ENCODE measurements at regions not wholly inside any gene's neighbourhood (a gene's known extent, or its start where the extent isn't known, plus 50 kb on each side); places are given as distances from the start of the nearest gene placed in this dataset.

DNA sequence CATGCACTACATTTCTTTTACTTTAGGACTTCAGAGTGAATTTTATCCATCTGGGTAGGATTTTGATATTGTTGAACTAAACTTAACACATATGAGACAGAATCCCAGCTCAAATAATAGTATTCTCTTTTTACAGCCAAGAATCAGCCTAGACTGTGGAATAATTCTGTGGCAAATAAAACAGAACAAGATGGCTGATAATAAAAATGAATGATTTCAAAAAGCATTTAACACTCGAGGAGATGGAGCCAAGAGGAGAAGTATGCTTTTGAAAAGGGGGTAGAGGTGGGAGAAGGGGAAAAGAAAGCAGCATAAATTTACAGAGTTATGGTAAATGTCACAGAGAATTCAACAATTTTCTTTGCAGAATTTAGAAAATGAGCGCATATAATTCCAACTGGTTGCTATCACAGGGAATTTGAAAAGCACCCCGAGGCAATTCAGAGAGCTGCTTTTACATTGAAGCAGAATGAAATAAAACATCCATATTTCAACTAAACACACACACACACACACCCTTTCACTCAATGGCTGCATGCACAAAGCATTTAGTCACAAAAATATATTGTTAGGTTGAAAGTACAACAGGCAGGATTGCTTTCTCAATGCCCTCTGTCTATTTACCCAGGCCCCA, 60.2 kb upstream of the DMAC1 start:
- H3K9me3 ChIP-seq: peaks cover 0 to 4% (median 0%) of the 10 kb centered on the region in 3 donors
- no peak for TF ChIP-seq POLR2A (IDR thresholded peaks at IDR 0.05)
- no peak for TF ChIP-seq CTCF (IDR thresholded peaks at IDR 0.05)
- TF ChIP-seq EP300 (IDR thresholded peaks at IDR 0.05): no peak
- TF ChIP-seq POLR2AphosphoS5 (IDR thresholded peaks at IDR 0.05): no peak
- 25 to 50% methylated on average over 3 of the region's 3 CpGs for WGBS, 2 donors (ENCODE audit: low coverage in 1 of 2)
- no peaks in the 10 kb centered on the region for H3K4me1 ChIP-seq
- no peak for ATAC-seq
- no peaks in the 10 kb centered on the region for H3K27me3 ChIP-seq
- H3K4me3 ChIP-seq: no peak overlapping the region
- H3K27ac ChIP-seq: no peak overlapping the region
- H3K36me3 ChIP-seq: no peaks in the 10 kb centered on the region

DNA sequence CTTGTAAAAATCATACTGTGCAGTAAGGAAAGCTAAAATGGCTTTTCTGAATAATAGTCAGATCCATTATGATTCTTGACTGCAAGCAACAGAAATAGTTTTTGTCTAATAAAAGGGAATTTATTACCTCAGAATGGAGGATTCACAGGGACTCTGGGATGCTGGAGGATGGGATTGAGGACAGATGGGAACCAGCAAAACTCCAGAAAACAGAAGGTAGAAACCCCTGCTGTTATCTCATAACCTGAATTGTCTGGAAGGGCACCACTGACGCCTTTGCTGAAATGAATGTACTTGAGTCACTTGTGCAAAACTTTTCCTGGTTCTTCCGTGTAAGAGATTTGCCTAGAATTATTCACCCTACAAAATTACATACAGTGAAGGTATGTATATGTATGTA, 58.6 kb upstream of the DMAC1 start:
- H3K27me3 ChIP-seq: no peaks in the 10 kb centered on the region
- ATAC-seq: no peak
- H3K4me3 ChIP-seq: no peak overlapping the region
- H3K27ac ChIP-seq: no peak overlapping the region
- peaks cover 0 to 4% (median 0%) of the 10 kb centered on the region in 3 donors for H3K9me3 ChIP-seq
- H3K36me3 ChIP-seq: no peaks in the 10 kb centered on the region
- 77 to 85% methylated on average over 2 of the region's 2 CpGs for WGBS, 2 donors (ENCODE audit: low coverage in 1 of 2)
- no peaks in the 10 kb centered on the region for H3K4me1 ChIP-seq
- no peak for TF ChIP-seq EP300 (IDR thresholded peaks at IDR 0.05)
- no peak for TF ChIP-seq POLR2A (IDR thresholded peaks at IDR 0.05)
- TF ChIP-seq POLR2AphosphoS5 (IDR thresholded peaks at IDR 0.05): no peak

DNA sequence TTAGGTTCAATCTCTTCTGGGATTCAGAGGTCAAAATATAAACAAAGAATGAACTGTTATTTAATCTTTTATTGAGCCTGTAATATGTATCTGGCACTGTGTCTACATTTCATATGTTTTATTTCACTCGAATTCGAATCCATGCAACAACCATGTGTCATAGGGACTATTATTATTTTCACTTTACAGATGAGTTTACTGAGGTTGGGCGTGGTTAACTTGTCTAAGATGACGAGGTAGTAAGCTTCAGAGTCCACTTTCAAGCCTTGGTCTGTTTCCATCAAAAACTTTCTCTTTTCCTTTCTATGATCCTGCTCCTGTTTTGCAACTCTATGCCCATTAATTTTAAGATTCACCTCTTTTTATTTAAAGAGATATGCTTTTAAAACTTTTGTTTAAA, 55.2 kb upstream of the DMAC1 start:
- no peaks in the 10 kb centered on the region for H3K27me3 ChIP-seq
- ATAC-seq: no peak
- no peaks in the 10 kb centered on the region for H3K4me1 ChIP-seq
- WGBS, 2 donors (ENCODE audit: low coverage in 1 of 2): 80 to 86% methylated on average over 4 of the region's 4 CpGs
- no peak overlapping the region for H3K27ac ChIP-seq
- no peaks in the 10 kb centered on the region for H3K36me3 ChIP-seq
- H3K4me3 ChIP-seq: no peak overlapping the region
- H3K9me3 ChIP-seq: no peaks in the 10 kb centered on the region
- TF ChIP-seq CTCF (IDR thresholded peaks at IDR 0.05): no peak
- TF ChIP-seq POLR2AphosphoS5 (IDR thresholded peaks at IDR 0.05): no peak
- no peak for TF ChIP-seq POLR2A (IDR thresholded peaks at IDR 0.05)
- TF ChIP-seq EP300 (IDR thresholded peaks at IDR 0.05): no peak

Data from gastroesophageal sphincter (tissue), 4 donors.